ENCODE measurements at regions not wholly inside any gene's neighbourhood (a gene's known extent, or its start where the extent isn't known, plus 50 kb on each side); places are given as distances from the start of the nearest gene placed in this dataset.

DNA sequence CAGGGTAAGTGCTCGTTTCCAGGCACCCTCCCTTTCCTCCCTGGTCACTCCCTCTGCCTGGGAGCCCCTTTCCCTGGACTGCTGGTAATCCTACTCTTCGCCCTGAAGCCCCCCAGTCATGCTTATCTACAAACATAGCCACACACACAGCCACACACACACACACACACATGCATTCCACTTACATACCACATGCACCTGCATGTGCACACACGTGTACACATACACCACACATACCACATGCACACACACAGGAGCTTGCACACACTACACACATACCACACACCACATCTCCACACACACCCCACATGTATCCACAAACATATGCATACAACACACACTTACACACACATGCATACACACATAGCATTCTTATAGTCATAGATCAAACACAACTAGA lies 358.5 kb downstream of the GADD45G start:
- DNase-seq (ENCODE audit: low read depth, low spot score): no peak

DNA sequence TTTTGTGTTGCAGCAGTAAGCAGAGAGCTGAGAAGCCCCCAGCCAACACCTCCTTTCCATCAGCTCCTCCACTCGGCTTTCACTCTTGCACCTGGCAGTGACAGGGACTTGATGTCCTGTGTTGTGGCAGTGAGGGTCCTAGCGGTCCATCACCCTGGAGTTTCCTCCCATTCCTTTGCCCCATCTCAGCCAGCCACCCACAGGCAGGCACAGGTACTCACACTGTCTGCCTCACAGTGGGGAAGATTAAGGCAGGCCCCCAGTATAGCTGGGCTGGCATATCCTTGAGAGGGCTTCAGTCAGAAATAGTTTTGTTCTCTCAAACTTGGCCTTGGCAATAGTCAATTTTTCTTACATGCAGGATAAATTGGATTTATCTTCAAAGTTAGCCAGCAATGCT lies 362.7 kb downstream of the GADD45G start:
- DNase-seq (ENCODE audit: low read depth, low spot score): no peak

DNA sequence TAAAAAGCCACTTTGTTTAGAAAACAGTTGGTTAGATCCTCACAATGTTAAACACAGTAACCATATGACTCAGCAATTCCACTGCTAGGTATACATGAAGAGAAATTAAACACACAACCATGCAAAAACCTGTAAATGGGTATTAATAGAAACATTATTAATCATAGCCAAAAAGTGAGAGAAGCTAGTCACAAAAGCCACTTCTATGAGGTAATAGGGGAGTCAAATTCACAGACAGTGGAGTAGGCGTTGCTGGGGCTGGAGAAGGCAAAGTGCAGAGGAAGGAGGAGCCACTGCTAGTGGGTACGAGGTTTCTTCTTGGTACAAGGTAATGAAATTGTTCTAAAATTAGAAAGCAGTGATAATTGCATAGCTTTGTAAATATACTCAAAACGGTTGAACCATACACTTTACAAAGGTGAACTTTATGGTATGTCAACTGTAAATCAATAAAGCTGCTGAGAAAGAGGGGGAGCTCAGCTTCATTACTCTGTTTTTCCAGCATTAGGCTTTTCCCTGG lies 364.4 kb downstream of the GADD45G start:
- DNase-seq (ENCODE audit: low read depth, low spot score): no peak

DNA sequence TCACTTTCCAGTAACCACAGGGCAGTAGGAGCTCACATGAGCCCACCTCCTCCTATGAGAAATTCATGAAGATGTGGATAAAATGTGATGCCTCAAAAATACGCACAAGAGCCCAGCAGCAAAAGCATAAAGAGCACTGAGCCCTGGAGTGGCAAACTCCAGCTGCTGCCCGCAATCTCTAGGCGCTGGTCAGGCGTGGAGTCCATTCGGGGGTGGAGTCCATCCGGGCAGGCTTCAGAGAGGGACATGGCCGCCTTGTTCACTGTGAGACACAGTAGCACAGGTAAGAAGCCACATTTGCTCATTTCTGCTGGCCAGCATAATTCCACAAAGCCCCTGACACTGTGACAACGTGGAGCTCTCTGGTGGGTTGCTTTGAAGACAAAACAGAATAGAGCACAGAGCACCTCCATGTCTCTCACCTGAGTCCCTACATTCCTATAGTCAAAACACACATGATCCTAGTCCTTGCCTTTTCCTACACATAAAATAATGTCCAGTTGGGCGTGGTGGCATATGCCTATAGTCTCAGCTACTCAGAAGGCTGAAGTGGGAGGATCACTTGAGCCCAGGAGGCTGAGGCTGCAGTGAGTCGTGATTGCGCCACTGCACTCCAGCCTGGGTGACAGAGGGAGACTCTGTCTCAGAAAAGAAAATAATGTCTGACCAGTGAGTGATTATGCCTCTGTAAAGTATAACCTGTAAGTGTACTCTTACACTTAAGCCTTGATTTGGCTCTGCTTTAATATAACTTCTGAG lies 365.2 kb downstream of the GADD45G start:
- no peak for DNase-seq (ENCODE audit: low read depth, low spot score)

DNA sequence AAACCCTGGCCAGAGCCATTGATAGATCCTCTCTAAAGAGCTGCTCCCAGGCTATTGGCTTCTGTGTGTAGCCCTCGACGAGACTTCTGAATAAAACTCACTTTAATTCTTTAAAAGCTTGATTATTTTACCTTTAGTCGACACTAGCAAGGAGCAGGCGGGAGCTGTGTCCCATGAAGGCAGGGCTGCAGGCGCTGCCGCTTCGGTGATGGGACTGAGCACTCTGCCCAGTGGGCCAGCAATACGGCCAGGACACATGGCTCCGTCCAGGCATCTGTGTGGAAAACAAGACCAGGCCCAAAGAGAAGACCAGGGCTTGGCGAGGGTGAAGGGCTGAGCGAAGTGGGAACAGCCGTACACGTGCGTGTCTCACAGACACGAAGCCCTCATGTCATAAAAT lies 365.9 kb downstream of the GADD45G start:
- DNase-seq (ENCODE audit: low read depth, low spot score): no peak

DNA sequence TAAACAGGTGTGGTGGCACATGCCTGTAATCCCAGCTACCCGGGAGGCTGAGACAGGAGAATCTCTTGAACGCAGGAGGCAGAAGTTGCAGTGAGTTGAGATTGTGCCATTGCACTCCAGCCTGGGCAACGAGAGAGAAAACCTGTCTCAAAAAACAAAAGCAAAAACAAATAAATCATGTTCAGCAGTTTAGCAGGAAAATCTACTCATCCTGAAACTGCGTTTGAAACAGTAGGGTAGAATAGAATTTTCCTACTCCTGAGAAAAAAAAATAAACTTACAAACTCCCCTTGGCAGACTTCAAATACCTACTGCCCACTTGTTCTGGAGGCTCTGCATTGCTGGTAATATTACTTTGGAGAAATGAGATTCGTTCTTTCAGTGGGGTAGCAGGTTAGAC lies 367.7 kb downstream of the GADD45G start:
- DNase-seq (ENCODE audit: low read depth, low spot score): no peak

DNA sequence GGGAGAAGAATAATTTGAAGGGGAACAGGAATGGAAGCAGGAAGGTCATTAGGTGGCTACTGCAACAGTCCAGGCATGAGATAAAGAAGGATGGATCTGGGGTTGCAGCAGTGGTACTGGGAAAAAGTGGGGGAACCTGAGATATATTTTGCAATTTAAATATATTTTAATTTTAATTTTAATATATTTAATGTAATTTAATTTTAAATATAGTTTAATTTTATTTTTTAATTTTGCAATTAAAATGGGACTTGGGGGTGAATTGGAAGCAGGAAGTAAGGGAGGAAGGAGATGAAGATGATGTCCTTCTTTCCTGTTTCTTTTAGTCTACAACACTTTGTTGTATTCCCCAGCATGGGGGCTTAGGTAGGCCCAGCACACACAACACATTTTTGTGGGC lies 369.8 kb downstream of the GADD45G start:
- no peak for DNase-seq (ENCODE audit: low read depth, low spot score)

DNA sequence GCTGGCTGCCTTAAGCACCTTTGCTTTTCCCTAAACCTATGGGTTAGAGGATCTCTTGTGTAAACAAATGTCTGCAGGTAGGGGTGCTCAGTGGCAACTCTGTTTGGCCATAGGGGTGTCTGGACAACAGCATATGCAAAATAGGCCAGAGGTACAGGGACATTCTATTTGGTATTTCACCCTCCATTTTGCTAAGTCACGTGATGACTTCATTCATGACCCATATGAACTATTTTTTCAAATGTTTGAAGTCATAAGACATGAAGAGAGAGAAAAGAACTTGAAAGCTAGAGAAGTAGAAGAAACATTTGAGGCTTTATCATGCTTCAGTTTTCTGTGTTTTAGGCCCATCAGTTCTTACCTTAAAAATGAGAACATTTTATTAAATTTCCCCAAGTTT lies 370.2 kb downstream of the GADD45G start:
- DNase-seq (ENCODE audit: low read depth, low spot score): no peak

DNA sequence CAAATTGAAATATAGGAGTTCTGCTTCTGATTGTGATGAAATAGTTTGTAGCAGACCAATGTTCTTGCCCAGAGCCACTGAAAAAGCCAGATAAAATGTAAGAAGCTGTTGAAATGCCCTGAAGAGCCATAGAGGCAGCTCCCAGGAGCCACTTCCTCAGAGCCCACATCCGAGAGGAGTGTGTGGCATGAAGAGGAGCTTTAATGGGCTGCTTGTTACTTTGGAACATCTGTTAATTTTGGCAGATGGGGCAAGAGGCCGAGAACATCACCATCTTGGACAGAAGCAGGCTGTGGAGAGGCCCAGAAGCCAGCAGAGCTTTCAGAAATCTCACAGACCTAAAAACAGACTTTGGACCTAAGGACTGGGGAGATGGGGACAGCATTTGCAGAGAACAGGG lies 370.8 kb downstream of the GADD45G start:
- DNase-seq (ENCODE audit: low read depth, low spot score): no peak

DNA sequence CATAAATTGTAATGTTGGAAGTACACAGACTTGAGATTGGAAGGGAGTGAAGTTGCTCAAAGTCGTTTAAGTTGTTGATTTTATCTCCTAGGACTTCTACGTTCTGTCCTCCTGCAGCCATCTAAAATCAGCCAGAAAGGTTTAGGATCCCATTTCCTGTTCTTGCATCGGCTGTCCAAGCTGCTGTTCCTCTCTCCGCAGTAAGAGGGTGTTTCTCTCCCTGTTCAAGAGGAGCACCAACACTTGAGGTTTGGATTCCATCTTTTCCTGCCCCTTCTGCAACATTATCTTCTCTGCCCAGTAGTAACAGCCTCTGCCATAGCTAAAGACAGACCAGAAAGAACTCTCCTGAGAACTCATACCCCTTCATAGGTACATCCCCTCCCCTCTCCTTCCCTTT lies 373.4 kb downstream of the GADD45G start:
- DNase-seq (ENCODE audit: low read depth, low spot score): peak; percentile 22

DNA sequence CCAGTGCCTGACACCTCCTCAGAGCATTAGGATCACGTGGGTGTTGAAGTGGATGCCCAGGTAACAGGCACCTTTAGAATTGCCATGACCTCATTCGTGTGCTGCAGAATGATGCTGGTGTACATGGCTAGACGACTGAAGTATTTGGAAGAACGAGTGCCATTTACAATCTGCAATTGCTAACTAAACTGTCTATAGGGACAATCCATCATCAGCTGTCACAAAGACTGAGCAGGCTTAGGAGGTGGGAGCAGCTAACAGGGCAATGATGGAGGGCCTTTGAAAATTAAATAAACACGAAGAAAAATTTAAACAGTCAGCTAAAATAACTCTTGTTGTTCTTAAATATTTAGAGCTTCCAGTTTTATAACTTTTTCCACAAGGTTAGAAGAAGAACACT lies 375.8 kb downstream of the GADD45G start:
- DNase-seq (ENCODE audit: low read depth, low spot score): no peak

DNA sequence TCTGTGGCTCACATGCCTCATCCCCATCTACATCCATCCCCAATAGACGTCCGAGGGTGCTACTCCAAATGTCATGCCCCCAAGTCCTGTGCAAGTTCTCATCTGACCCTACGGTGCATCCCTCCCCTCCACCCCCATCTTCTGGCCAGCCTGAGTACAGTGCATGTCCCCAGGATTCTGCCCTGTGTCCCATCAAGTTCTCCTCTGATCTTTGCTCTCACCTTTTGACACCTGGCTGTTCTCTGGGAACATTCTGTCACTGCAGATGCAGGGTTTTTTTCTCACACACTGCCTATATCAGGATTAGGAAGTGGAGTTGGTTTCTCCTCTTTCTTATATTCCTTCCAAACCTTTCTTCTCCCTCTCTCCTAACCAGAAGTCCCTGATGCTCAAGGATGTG lies 377.2 kb downstream of the GADD45G start:
- no peak for DNase-seq (ENCODE audit: low read depth, low spot score)

DNA sequence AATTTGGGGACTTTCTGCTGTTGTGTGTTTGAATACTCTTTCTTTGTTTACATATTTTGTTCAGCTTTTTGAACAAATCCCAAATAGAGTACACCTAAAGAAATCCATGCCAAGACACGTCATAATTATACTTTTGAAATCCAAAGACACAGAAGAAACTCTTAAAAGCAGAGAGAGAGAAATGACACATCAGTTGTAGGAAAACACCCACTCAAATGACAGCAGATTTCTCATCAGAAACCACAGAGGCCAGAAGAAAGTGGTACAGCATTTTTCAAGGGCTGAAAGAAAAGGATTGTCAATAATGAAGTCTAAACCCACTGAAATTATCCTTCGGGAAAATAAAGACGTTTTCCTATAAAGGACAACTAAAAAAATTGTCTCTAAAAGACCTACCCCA lies 378.6 kb downstream of the GADD45G start:
- no peak for DNase-seq (ENCODE audit: low read depth, low spot score)

DNA sequence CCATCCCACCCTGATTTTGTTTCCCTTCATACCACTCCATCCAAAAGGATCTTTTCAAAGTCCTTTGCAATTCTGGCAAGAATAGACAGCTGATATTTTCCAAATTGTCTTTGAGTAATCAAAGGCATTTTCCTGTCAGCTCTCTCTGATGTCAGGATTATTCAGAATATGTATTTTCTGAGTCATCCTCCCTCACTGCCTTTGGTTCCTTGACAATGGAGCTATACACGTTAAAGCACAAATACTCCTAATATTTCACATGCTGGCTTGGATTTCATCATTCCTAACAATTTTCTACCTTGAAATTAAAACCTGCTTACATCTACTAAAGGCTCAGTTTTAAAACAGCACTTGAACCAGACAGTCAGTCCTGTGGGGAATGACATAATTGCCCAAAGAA lies 379.4 kb downstream of the GADD45G start:
- DNase-seq (ENCODE audit: low read depth, low spot score): no peak

DNA sequence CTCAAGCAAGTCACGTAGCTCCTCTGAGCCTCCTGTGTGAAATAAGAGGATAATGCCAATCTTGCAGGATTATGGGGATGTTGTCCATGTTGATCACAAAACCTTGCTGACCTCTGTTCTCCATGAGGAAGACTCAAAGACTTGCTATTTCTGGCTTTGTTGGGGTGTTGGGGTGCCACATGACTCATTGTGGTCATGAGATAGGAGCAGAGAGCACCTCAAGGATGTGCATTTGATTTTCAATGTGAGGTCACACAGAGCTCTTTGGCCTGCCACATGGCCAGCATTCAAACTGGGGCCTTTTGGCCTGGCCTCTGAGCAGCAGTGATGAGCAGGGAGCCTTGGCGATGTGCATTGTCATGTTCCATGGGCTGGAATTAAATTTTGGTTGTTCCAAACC lies 380.3 kb downstream of the GADD45G start:
- DNase-seq (ENCODE audit: low read depth, low spot score): no peak

DNA sequence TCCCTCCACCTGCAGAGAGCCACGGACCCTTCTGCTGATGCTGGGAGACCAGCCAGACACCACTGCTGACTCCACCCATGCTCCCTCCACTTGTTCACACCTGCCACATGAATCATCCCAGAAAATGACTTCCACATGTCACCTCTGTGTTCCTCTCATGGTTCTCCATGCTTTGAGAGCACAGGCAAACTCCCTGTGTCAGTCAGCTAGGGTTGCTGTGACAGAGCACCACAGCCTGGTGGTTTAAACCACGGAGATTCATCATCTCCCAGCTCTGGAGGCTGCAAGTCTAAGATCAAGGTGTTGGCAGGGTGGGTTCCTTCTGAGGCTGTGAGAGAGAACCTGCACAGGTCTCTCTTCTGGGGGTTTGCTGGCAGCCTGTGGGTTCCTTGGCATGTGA lies 381.4 kb downstream of the GADD45G start:
- no peak for DNase-seq (ENCODE audit: low read depth, low spot score)

DNA sequence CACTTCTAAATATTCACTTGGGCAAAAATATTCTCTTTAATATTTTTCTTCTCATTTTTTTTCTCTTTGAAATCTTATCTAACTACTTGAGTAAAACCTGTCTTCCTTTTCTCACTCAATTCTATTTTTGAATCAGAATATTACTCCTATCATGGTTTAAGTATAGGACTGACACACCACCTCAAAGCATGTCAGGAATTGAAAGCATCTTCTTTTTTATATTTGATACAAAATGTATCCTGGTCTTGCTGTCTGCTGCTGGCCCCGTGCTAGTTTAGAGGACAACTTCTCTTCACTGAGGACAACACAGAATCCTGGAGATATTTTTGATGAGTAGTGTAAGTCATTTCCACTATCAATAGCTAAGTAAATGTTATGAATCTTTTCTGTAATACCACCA lies 383.6 kb downstream of the GADD45G start:
- no peak for DNase-seq (ENCODE audit: low read depth, low spot score)

DNA sequence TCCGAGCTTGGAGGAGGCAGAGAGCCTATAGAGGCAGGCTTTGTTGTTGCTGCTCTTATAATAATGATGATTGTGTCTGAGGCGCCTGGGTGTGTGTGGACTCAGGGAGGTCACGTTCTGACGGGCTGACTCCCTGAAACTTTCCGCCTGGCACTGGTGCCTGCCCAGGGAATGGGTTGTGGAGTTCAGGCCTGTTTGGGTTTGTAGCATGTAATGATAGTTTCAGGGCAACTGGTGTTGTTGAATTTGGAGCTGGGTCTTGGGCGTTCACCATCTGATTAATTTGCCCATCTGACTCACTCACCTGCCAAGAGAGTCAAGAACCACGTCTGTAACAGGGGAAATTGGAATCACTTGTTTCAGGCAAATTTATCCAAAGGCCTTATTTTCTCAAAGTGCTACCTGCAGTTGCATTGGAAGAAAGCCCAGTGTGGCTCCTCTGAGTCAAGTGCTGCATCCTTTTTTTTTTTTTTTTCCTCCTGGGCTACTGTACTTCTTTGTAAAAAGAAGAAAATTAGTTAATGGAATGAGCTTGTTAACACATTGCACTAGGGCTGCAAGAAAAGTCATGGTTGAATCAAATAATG lies 386.5 kb downstream of the GADD45G start:
- DNase-seq (ENCODE audit: low read depth, low spot score): no peak

DNA sequence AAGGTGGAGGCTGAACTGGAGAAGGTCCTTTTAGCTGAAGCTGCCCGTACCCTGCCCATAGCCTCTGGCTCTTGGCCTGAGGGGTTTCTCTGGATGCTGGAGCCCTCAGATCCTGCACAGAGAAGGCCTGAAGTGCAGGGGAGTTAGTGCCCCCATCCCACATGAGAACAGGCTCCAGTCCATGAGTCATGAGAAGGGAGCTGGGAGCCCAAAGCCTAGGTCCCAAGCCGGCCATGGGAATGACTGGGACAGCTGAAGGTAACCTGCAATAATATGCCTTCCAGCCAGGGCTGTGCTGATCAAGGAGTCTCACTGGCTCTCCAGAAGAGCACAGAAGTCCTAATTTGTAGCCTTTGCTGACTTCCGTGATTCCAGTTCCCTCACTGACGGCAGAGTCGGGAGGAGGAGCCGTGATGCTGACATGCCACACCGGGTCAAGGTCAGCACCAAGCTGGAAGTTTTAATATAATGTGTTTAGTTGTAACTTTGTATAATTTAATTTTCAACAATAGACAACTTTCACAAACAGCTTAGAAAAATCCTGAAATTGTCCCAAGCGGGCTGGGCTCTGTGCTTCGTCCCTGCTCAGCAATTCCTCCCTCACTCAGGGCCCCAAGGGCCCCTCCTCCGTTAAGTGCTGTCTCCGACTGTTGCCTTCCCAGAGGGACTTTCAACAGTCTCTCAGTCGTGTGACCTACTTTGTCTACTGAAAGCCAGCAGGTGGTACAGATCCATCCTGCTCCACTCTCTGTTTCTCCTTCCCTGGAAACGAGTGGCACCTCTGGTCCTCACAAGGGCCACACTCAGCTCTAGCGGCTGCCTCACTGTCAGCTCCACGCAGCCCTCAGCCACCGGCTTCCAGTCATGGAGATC lies 387.8 kb downstream of the GADD45G start:
- peak; percentile 14 for DNase-seq (ENCODE audit: low read depth, low spot score)

DNA sequence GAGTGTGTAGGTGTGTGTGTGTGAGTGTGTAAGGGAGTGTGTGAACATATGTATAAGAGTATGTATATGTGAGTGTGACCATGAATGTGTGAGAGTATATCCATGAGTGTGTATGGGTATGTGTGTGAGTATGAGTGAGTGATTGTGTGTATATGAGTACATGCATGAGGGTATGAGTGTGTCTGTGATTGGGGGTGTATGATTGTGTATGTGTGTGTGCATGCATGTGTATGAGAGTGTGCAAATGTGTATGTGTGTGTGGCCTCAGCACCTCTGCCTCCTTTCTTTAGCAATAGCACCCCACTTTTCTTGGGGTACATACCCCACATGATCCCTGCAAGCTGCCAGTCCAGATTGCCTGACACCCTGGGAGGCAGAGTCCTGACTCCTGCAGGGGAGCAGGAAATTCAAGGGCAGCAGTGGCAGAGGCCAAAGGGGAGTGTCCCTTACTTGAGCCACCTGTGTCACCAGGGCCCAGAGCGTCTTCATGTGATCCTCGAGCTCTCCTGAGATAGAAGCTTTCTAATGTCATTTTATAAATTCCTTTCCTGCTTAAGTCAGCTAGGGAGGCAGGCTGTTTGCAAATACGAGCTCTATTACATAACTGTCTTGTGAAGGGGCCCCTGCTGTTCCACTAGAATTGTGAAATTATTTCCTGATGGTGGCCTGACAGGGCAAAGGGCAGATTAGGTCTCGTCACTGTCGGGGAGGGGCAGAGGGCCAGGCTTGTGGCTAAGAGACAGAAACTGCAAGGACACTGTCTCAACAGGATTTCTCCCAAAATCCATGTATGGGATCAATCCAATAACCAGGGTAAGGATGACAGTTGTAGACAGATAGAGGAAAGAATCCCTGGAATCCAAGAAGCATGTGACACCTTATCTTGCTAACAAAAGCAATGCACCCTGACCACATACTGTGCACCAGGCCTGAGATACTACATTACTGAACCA lies 389.1 kb downstream of the GADD45G start:
- DNase-seq (ENCODE audit: low read depth, low spot score): peak; percentile 26

DNA sequence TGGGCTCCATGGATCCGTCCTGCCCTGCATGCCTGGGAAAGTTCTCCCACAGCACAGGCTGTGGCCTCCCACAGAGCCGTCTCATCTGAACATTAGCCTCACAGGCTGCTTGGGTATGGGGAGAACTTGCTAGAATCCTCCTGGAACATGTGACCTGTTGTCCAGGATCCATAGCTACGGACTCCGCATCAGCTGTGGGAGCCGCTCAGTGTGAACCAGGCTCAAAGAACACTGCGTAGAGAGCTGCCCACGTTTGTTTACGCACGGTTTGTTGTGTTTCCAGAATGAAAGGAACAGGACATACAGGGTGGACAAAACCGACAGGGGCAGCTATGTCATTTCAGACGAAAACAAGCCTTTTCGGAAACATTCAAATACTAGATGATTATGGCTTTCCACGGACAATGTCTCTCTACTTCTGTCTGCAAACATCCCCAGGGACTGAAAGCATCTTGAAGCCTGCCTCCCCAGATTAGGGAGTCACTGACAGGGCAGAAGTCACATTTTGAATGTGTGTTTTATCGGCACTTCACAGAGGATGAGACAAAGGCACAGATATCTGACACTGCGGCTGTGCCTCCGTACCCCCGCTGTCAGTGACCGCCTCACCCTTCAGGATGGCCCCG lies 390.3 kb downstream of the GADD45G start:
- DNase-seq (ENCODE audit: low read depth, low spot score): peak; percentile 7

Data from ELF-1 (cell line).